ENCODE measurements at regions not wholly inside any gene's neighbourhood (a gene's known extent, or its start where the extent isn't known, plus 50 kb on each side); places are given as distances from the start of the nearest gene placed in this dataset.

- TF ChIP-seq CTCF (IDR thresholded peaks at IDR 0.05; ENCODE audit: poor library complexity) (no peak), EZH2phosphoT487 (IDR thresholded peaks at IDR 0.05; ENCODE audit: low read depth, severe bottlenecking, unreplicated experiment) (no peak)
These were observed 77.4 kb downstream of the RTP5 start for GRCh38 chr2:241947004-241947350.
